D721Med (cell line): ENCODE measurements at regions not wholly inside any gene's neighbourhood (a gene's known extent, or its start where the extent isn't known, plus 50 kb on each side); places are given as distances from the start of the nearest gene placed in this dataset.

Source experiments
- DNase-seq: peaks from one replicate; pipeline ENCODE4 v3.0.0; 2011; ENCODE audit warnings: low spot score; ENCODE audit not compliant: insufficient read length
- FAIRE-seq: peaks from 2 replicates; lab custom pipeline; 2011; peaks lifted over from hg19 to GRCh38; lab: Jason Lieb, UNC
- TF ChIP-seq, protein P1 (sequence below): IDR thresholded peaks from 2 replicates; pipeline ENCODE4 v1.5.1; 2012; ENCODE audit warnings: mild to moderate bottlenecking, control low read depth; ENCODE audit not compliant: insufficient read depth; ENCODE audit errors: missing control alignments

DNA sequence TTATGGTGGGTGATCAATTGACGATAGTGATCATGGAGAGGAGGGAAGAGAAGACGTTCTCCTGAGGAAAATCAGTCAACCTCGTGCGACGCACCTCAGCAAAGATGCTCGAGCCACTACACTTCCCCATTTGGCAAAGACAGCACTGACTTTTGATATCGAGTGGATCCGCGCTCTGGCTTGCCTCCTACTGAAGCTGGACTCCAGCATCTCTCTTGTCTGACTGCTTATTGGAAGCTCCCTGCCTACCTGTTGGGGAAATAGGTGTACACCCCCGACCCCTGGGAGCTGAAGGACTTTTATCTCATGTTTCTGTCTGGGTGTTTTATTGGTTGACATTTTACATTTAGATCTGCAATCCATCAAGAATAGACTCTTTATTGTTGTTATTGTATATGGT lies 476.8 kb upstream of the B3GAT1 start:
- DNase-seq (no peak), FAIRE-seq (no peak)
- TF ChIP-seq, protein P1, sequence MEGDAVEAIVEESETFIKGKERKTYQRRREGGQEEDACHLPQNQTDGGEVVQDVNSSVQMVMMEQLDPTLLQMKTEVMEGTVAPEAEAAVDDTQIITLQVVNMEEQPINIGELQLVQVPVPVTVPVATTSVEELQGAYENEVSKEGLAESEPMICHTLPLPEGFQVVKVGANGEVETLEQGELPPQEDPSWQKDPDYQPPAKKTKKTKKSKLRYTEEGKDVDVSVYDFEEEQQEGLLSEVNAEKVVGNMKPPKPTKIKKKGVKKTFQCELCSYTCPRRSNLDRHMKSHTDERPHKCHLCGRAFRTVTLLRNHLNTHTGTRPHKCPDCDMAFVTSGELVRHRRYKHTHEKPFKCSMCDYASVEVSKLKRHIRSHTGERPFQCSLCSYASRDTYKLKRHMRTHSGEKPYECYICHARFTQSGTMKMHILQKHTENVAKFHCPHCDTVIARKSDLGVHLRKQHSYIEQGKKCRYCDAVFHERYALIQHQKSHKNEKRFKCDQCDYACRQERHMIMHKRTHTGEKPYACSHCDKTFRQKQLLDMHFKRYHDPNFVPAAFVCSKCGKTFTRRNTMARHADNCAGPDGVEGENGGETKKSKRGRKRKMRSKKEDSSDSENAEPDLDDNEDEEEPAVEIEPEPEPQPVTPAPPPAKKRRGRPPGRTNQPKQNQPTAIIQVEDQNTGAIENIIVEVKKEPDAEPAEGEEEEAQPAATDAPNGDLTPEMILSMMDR = no peak

DNA sequence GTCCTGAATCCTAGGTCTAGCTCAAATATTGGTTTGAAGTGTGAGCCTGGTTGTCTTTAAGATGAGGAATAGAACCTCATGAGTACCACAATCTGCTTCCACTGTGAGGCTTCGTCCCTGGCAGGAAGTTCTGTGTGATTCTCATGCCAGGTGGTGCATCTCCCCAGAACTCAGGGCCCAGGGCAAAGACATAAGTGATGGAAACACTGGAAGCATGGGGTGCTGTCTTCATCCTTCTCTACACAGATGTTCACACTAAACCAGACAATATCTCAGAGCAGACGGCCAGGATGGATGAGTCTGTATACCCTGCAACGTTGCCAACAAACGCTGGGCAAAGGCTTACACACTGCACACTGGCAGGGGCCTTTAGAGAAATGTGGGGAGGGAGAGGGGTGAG lies 475.9 kb upstream of the B3GAT1 start:
- TF ChIP-seq, protein P1 = no peak
- FAIRE-seq = no peak
- no peak for DNase-seq

DNA sequence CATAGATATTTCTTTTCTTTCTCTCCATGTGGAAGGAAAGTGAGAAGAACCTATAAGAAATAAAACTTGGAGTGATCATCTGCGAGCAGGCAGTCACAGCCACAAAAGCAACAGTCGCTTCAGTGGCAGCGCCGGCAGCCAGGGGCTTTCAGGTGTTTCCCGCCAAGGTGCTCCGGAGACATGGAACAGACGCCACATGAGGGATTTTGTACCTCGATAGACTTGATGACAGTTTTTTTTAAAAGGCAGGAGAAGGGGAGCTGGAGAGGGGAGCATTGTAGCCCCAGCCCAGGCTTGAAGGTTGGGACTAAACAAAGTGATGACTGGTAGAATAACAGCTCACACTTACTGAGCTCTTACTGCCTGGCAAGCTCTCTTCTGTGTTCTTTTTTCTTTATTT lies 471.4 kb upstream of the B3GAT1 start:
- DNase-seq = no peak
- TF ChIP-seq, protein P1 = no peak
- FAIRE-seq = no peak

DNA sequence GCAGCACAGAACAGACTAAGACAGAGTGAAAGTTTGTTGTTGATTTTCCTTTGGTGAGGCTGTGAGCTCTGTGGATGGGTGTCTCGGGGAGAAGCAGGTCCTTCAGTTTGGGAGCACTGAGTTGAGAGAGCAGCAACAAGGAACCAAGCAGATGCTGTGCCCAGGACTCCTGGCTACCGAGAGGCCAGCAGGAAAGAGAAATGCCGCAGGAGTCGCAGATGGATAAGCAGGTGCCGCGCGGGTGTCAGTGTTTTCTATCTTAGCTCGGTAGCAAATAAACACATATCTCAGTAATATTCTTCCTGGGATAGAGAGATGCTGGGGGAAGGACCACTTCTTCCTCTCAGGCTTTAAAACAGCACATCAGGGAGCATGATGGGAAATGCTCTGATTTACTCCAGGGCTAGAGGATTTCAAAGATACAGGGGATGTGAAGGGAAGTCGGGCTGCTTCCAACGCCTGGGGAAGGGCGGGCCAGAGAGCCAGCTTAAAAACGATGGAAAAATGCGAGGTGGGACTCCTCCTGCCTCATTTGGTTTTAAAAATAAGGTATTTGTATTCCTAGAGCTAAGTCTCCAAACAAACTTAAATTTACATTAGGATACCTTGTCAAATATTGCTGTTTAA lies 470.7 kb upstream of the B3GAT1 start:
- FAIRE-seq (no peak), DNase-seq (no peak)
- TF ChIP-seq, protein P1 = no peak

DNA sequence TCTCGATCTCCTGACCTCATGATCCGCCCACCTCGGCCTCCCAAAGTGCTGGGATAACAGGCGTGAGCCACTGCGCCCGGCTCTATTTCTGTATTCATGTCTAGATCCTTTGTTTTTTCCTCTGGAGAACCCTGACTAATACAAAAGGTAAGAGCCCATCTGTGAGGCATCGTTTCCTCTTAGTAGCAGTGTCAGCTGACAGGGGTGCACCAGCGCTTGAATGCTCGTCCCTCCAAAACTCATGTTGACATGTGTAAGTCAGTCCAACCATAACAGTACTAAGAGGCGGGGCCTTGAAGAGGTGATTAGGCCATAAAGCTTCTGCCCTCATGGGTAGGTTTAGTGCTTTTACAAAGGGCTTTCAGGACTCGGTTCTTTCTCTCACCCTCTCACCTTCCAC lies 470.1 kb upstream of the B3GAT1 start:
- TF ChIP-seq, protein P1 = no peak
- FAIRE-seq = no peak
- DNase-seq = no peak

DNA sequence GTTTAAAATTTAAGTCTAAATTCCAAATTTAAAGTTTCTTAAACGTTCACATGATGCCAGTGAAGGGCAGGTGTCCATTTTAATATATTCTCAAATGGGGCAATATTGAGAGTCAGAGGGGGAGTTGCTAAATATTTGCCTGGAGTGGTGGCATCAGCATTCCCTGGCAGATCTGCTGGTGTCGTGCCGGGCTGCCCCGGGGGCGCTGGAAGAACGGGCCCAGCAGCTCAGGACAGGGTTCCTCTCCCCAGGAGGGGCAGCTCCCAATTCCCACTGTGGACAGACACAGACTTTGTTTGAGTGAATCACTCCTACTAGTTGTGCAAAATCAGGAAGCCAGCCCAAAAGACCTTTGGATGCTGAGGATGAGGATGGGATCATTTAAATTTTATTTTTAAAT lies 468.7 kb upstream of the B3GAT1 start:
- DNase-seq (no peak), FAIRE-seq (no peak)
- TF ChIP-seq, protein P1 = no peak

DNA sequence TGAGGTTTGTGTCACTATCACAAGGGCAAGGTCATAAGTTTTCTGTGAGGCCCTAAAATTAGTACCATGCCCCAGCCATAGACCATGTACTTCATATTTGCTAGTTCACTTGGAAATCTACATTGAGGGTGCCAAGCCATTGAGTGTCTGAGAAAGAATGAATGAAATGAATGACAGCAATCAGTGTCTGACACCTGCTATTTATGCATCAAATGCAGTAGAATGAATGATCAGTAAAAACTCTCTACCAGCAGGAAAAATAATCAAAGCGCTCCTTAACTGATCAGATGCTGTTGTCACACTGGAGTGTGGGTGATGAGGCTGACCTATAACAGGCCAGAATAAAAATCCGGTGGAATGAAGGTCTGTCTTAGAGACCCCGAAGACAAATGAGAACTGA lies 467.9 kb upstream of the B3GAT1 start:
- FAIRE-seq (no peak), DNase-seq (no peak)
- TF ChIP-seq, protein P1 = no peak
